ENCODE measurements at regions not wholly inside any gene's neighbourhood (a gene's known extent, or its start where the extent isn't known, plus 50 kb on each side); places are given as distances from the start of the nearest gene placed in this dataset.
"Not testable (repeated sequence)": the region's sequence is repeated elsewhere in the genome, so short reads cannot be mapped to it uniquely, and the experiment has no call there.

DNA sequence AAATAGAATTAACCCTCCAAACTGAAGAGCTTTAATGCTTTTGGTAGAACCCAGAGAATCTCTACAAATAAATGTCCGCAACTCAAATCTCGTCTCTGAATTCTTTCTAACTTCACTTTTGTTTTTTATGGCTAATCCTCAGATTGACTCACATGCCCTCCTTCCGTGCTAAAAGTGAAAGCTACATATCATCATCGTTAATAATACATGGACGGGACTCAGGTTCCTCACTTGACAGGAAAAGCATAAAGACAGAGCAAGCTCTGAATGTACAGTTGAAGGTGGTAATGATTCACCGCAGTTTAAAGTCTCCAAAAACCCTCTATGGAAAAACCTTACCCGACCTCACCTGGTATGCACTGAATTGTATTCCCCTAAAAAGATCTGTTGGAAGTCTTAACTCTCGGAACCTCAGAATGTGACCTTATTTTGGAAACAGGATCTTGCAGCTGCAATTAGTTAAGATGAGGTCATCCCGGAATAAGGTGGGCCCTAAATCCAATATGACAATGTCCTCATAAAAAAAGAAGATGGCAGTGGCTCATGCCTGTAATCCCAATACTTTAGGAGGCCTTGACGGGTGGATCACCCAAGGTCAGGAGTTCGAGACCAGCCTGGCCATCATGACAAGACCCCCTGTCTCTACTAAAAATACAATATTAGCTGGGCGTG, 147.4 kb upstream of the FOXN3 start:
- peak; percentile 58 for DNase-seq

DNA sequence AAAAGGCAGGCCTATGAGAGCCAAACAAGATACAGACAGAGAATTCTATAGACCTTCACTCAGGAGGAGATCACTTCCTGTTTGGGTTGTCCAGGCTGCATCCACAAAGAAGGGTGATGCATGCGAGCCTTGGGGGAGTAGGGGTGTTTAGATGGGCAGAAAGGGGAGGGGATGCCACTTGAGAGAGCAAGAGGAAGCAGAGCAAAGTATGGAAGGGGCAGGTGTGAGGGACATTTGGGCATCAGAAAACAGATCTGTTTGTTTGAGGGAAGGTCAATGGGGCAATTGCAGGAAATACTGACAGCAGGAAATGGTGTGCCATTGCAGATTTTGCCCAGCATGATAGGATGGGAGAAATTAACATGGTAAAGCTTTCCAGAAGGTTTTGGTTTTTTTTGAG, 146.4 kb upstream of the FOXN3 start:
- no peak for DNase-seq

DNA sequence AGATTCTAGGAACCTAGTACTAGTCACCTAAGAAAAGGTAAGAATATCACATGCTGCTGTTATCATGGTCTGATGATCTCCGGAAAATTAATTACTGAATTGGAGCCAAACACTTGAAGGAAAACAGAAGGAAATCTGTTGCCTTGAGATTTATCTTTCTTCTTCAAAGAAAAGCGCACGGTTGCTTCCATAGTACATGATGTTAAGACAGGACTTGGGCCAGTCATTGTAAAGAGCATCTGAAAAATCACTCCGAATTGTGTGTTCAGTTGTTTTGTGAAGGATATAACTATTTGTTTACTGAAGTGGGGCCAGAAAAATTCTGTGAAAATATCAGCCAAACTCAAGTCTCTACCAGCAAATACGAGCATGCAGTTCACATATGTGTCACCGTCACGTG, 134.9 kb upstream of the FOXN3 start:
- DNase-seq: no peak

DNA sequence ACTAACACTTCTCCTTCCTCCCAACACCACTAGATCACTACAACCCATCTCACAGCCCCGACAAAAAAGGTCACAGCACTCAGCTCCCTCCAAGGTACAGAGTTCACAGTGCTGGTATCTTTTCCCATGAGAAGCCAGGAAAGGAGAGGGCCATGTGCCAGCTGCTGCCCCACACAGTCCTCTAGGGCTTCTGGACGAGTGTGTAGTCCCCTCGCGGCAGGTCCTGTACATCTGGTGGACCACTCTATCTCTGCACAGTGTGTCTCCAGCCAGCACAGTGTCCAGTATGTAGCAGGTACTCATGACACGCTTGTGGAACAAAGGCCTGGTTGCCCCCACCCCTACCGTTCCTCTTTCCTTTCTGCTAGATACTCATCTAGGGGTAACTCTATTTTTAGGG, 134.4 kb upstream of the FOXN3 start:
- DNase-seq: no peak

DNA sequence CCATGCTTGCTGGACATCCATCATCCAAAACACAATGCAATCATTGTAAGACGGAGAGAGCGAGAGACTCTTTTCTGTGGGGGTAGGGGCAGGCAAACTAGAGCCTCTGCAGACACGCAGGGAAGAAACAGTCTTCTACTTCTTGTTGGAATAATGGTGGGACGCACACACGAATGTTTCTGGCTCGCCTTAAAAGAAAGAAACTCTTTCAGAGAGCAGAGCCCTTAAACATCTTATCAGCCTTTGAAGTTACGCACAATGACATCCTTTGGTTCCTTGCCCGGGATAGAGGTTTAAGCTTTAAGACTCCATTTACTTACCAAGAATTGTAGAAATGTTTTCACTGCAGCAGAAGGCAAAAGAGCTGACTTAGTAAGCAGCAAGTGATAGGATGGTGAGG, 133.8 kb upstream of the FOXN3 start:
- DNase-seq: no peak

DNA sequence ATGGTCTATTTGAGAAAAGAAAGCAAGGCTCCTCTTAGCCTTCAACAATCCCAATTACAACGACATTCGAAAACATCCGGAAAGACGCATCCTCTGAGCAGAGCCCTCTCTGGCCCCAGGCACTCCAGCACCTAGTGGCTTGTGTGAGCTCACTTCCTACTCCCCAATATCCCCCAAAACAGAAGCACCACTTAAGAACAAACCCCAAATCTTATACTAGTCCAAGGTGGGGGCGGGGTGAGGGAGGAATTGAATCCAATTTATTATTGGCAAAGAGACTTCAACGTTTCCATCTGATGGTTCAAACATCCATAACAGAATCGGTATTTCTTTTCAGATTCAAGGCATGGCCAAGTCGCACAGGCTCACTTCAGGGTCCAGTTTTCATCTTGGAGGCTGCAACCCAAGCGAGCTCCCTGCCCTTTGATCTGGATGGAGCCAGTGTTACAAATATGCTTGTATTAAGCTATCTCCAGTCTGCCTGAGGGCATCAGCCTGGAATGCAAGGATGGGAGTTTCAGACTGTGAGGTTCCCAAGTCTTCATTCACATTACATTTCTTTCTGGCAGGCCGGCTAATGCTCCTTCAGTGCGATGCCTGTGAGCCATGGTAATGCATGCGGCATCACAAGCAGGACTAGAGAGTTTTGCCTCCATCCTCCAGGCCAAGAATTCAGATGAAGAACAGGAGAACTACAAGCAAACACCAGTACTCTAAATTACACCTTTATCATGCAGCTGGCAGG, 132.5 kb upstream of the FOXN3 start:
- DNase-seq: no peak

DNA sequence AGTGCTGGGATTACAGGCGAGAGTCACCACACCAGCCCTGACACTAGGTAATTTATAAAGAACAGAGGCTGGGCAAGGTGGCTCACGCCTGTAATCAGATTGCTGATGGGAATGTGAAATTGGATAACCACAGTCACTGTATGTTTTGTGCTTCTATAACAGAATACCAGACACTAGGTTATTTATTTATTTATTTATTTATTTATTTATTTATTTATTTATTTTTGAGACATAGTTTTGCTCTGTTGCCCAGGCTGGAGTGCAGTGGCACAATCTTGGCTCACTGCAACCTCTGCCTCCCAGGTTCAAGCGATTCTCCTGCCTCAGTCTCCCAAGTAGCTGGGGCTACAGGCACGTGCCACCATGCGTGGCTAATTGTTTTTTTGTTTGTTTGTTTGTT, 130.0 kb upstream of the FOXN3 start:
- not testable (repeated sequence) for DNase-seq

DNA sequence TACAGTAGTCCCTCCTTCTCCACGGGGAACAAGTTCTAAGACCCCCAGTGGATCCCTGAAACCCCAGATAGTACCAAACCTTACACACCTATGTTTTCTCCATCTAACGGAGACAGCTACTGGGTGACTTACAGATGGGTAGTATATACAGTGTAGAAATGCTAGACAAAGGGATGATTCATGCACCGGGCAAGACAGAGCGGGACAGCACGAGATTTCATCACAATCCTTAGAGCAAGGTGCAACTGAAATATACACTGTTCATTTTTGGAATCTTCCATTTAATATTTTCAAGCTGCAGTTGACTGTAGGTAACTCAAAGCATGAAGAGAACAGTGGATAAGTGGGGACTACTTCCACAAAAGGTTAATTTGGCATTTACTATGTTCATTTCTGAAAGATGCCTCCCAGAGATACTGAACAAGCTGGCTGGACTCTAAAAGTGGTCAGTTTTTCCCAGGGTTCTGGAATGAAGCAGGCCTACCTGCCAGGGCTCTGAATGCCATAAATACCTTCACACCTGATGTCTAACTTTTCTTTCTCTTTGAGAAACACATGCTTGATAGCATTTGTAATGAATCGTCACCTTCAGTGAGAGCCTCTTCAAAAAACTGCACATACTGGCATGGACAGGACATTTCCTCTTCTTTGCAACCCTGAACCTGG, 127.7 kb upstream of the FOXN3 start:
- DNase-seq: peak; percentile 26

DNA sequence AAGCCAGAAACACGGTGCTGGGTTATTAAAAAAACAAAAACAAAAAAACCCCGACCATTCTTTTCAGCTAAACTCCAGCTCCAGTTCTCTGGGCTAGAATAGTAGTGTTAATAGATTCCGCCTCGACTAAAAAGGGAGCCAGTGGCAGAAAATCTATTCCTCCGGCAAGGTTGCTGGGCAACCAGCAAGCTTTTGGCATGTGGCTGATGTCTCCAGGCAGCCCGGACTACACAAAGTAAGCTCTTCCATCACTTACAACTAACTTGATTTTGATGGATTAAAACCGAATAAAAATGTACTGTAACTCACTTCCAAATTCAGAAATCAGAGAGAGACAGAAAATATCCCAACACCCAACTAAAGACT, 126.4 kb upstream of the FOXN3 start:
- no peak for DNase-seq

DNA sequence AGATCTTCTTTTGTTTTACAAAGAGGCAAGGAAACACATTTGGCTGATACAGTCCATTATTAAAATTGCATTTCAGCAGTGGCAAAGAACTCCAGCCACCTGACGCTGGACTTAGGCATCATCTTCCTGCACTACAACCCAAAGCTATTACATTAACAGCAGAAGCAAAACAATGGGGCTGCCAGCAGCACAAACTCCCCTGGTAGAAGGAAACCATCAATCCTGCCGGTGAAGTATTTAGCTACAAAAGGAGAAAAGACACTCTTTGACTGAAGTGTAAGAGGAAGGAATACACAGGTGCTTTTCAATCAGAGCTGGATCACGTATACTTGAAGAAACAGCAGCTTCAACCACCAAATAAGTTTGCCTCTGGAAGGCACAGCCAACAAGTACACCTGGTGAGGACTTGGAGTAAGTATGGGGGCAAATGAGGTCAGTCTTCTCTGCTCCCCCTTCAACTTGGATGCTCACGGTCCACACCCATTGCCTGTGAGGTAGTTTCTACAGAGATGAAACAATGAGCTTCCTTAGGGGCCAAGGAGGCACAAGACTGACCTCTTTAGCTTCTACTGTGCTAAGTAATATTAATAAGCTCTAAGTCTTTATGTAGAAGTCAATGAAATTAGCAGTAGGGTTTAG, 125.9 kb upstream of the FOXN3 start:
- DNase-seq: no peak

DNA sequence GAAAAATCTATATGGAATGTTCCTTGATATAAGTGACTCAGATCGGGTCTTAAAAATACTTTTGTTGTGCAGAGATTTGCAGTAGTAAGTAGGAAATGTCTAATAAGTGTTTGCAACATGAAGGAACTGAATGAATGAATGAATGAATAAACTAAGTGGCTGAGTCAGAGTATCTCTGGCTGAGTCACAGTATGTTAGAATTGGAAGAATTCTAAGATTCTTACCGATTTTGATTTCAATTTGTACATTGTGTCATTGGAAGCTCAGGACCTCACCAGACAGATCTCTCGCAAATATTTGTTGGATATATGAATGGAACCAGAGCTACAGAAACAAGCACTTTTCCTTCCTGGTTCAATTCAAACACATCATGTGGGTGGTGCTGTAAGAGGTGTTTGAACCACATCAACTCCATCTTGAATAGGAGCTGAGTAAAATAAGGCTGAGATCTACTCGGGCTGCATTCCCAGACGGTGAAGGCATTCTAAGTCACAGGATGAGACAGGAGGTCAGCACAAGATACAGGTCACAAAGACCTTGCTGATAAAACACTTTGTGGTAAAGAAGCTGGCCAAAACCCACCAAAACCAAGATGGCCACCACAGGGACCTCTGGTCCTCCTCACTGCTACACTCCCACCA, 123.9 kb upstream of the FOXN3 start:
- no peak for DNase-seq

DNA sequence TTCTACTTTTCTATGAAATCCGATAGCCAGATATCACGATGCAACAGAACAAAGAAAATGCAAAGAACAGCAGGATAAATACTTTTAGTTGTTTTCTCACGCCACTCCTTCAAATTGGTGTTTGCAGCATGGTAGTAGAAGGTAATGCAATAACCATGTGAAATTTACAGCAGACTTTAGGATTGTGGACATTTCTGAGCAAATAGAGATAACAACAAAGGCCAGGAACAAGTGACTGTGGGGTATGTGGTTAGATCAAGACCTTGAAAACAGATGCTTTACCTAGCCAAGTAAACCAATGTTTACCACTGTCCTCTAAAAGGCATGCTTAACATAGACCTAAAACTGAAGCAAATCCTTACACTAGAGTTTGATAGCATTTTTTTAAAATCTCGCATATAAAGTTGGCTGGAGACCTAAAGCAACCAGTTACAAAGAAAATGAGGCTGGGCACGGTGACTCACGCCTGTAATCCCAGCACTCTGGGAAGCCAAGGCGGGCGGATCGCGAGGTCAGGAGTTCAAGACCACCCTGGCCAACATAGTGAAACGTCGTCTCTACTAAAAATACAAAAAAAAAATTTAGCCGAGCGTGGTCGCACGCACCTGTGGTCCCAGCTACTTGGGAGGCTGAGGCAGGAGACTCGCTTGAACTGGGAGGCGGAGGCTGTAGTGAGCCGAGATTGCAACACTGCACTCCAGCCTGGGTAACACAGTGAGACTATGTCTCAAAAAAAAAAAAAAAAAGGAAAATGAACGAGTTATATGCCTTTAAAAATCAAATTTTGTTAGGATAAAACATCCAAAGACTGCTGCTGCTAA, 123.2 kb upstream of the FOXN3 start:
- no peak for DNase-seq

DNA sequence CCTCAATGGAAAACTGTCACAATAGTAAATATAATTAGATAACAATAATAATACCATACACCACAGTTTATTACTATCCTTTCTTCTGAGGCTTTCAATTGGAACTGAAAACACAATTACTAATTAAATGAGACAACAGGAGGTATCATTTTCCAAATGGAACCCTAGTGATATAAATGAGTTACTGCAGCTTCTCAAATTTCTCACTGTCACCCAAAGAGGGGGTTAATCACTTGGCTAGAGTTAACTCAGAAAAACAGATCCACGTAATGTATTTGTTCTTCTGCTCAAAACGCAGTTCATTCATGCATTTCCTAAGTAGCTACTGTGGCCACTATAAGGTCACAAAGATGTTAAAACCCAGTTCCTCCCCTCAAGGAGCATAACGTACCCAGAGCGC, 120.9 kb upstream of the FOXN3 start:
- no peak for DNase-seq

DNA sequence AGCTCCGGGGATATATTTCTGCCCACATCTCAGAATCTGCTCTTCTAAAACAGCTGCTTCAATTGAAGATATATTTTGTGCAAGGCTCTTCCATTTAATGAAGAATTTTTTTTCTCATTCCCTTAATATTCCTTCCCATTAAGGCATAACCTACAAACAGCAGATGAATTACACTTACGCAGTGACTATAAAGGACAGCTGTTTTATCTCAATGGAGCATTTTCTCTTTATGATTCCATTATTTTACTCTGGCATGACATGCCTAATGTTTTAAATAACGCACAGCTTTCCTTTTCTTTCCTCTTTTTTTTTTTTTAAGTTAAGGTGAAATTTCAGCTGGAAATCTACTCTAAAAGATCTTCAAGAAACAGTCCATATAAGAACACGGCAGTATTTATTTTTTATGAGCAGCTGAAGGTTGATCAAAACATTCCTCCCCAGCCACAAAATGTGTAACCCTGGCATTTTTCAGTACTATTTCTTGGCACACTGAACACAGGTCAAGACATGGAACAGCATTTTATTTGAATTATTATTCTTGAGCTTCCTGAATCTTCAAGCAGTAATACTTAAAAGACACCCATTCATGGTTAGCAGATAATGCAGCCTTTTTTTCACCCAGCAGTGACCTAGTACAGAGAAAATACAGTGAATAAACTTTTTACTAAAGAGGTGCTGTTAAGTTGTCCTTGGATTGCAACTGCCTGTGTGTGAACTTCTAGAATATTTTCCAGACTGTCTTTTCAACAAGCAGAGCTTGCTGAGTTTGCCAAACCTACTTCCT, 118.1 kb upstream of the FOXN3 start:
- DNase-seq: no peak

DNA sequence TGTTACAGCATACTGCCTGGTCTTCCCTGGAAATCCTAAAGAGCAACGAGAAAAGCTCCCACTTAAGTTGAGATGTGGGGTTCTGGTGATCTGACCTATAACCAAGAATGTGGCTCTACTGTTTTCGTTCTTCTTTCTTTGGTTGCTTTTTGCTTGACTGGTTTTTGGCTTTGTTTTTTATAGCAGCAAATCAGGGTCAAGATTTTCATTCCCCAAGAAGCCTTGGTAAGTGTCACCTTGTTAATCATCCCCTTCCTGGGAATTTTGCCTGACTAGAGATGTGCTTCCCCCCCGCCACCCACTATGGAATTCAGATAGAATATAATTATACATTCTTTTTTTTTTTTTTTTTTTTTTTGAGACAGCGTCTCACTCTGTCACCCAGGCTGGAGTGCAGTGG, 116.7 kb upstream of the FOXN3 start:
- DNase-seq: no peak

DNA sequence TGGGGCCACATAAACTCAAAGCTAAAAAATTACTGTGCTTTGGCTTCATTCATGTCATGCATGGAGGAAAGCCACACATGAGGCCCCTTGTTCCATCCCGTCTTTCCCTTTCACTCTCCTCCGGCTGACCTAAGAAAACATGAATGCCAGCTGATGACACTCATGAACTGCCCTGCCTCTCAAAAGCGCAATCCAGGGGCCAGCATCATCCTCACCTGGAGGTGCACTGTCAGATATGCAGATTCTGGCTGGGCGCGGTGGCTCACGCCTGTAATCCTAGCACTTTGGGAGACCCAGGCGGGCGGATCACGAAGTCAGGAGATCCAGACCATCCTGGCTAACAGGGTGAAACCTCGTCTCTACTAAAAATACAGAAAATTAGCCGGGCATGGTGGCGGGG, 116.1 kb upstream of the FOXN3 start:
- DNase-seq: no peak

DNA sequence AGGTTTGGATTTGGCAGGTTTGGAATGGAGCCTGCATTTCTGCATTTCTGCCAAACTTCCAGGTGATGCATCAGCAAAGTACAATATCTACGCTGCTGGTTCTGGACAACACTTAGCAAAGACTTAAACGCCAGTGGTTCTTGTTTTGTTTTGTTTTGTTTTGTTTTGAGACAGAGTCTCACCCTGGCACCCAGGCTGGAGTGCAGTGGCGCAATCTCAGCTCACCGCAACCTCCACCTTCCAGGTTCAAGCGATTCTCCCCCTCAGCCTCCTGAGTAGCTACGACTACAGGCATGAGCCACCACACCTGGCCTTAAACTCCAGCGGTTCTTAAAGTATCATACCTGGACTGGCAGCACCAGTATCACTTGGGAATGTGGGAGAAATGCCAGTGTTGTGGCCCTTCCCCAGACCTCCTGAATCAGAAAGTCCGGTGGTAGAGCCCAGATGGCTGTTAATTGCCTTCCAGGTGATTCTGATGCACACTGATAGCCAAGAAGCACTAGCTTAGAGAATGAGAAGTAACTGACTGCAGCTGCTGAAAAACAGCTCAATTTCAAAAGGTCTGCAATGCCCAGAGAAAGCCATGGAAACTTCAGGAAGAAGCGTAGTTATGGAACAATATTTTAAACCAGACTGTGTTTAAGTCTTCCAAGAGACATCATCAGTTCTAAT, 114.8 kb upstream of the FOXN3 start:
- no peak for DNase-seq

DNA sequence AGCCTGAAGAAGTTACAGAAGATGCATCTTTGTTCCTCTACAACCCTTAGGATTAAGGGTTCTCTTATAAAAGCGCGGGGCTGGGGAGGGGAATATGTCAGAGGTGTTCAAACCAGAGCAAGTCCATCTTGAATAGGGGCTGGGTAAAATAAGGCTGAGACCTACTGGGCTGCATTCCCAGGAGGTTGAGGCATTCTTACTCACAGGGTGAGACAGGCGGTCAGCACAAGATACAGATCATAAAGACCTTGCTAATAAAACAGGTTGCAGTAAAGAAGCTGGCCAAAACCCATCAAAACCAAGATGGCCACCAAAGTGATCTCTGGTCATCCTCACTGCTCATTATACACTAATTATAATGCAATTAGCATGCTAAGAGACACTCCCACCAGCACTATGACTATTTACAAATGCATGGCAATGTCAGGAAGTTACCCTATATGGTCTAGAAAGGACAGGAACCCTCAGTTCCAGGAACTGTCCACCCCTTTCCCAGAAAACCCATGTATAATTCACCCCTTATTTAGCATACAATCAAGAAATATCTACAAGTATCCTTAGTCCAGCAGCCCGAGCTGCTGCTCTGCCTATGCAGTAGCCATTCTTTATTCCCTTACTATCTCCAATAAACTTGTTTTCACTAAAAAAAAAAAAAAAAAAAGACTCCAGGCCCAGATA, 108.1 kb upstream of the FOXN3 start:
- DNase-seq: no peak

DNA sequence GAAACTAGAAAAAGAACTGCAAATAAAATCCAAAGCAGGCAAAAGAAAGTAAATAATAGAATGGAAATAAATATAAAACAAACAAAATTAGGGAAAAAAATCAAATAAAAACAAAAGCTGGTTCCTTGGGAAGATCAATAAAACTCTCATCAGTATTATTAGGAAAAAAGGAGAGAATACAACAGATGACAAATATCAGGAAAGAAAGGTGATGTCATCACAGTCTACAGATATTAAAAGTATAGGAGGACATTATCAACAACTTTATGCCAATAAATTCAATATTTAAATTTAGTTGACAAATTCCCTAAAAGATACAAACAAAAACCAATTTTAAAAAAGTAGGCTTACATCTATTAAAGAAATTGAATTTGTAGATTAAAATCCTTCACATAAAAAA, 107.4 kb upstream of the FOXN3 start:
- no peak for DNase-seq

DNA sequence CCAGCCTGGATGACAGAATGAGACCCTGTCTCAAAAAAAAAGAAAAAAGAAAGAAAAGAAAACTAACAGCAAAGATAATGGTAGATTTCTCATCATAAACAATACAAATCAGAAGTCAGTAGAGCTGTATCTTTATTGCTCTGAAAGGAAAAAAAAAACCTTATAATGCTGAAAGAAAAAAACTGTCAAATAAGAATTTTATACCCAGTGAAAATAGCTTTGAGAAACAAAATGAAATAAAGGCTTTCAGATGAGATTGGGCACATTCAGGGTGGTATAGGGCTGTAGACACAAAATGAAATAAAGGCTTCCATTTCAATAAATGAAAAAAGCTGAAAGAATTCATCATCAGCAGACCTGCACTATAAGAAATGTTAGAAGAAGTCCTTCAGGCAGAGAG, 105.0 kb upstream of the FOXN3 start:
- DNase-seq: no peak

Data from inflammatory macrophage treated with lipopolysaccharide for 4 hours (primary cell).